Stimulated activated naive CD8-positive, alpha-beta T cell treated with anti-CD3 and anti-CD28 coated beads, Interleukin-15, Interleukin-2, amounts not matched to agents 100 U/mL and 50 U/mL, for 24 hours (primary cell): ENCODE measurements at regions not wholly inside any gene's neighbourhood (a gene's known extent, or its start where the extent isn't known, plus 50 kb on each side); places are given as distances from the start of the nearest gene placed in this dataset.
A peak's percentile ranks its signal among the peaks of the same experiment; 100 is the strongest.

Experiments used
- ATAC-seq: fragments of 150-1000 bp; cut with Tn5 transposase; one replicate; pipeline ENCODE4 v1.10.0; 2021
- DNase-seq: peaks from one replicate; pipeline ENCODE4 v3.0.0; 2021

DNA sequence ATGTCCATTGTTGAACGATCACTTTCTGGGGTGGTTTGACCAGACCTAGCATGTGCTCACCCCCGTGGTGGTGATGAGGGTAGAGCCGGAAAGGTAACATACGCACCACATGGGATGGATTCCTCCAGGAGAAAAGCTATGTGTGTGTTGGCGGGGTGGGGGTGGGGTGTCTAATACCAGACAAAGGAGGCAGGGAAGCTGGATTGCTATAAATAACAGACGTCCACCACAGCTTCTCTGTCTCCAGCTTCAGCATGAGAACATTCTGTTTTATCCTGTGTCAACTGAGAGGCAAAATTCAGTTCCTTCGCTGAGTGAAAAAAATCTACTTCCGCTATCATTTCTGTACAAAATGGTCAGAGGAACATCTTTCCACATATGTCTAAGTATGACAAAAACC, 151.0 kb downstream of the PCSK1 start:
- DNase-seq: no peak
- no peak for ATAC-seq

GRCh38 chr5:96280946-96281393, 152.1 kb downstream of the PCSK1 start:
- DNase-seq (no peak), ATAC-seq (no peak)

DNA sequence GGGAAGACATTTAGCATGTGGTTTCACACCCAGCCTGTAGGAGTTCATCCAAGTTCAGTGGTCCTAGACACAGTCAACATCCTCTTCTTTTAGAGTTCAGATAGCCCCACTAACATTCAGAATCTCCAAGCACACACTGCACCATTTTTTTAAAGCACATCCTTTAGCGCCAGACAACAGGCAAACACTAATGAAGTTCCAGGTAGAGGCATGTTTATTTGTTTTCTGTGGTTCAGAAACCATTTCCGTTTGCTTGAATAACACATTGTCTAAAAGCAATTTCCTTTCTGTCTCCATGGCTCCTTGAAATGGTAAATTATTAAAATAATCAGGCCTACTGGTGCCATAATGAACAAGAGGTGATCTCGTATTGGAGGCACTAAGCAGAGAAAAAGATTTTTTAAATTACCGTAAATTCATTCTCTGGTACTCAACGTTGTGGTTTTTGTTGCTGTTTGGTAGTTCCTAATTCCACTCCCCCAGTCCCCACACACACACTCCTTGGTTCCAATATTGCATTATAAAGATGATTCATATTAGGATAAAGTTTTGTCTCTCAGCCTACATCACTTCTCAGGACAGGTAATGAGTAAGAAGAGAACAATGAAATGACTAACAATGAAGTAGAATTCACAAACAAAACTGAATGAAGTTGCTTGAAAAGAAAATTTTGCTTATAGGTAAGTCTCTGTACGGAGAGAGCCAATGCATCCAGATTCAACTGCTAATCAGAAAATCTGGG, 153.1 kb downstream of the PCSK1 start:
- ATAC-seq (peak; percentile 87), DNase-seq (no peak)

DNA sequence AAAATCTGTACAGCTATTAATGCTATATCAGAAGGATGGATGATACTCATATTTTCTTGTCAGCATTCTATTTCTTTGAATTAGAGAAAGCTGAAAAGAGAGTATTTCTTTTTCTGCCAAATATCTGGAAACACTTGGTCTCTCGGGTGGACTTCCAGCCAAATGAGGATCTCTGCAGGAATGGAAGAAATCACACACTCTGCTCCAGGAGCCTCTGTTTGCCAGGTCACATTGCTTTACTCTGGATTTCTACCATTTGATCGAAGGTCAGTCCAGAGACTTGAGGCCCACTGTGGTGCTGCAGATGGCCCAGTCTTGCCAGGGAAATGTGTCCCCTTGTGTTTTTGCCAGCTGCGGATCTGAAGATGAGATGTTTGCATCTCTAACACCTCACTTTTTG, 154.1 kb downstream of the PCSK1 start:
- ATAC-seq (no peak), DNase-seq (no peak)

DNA sequence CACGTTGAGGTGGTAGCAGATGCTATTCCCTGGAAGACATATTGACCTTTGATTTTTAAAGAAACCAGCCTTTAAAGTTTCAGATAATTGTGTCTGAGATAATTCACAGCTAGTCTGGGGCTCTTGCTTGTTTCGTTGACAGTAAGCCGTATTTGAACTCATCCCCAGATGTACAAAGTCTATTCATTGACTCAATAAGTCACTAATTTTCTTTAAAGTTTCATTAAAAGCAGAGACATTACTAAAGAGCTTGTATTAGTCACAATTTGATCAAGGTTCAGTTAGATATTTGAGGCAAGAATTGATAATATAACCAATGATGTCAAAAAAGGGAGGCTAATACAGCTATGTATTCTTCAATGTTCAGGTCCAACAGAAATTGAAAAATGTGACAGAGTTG, 158.0 kb downstream of the PCSK1 start:
- no peak for ATAC-seq
- no peak for DNase-seq

GRCh38 chr5:96265487-96265886, 167.6 kb downstream of the PCSK1 start:
- ATAC-seq (no peak), DNase-seq (no peak)

DNA sequence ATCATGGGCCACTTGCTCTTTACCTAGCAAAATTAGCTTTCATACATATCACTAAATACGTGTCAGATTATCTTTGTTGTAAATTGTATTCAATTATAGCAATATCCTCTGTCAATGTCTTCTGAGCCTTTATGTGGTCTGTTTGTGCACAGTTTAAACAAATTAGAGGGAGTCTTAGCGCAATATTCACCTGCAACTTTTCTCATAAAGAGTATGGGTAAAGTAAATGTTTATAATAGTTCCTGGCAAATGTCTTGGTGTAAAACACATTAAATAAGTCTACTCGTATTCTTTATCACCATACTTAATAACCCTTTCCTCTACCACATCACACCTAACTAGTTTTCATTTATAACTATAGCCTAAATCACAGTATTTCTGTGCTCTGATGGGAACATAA, 169.0 kb downstream of the PCSK1 start:
- ATAC-seq (no peak), DNase-seq (no peak)

GRCh38 chr5:96262105-96262504, 170.9 kb downstream of the PCSK1 start:
- ATAC-seq: no peak

GRCh38 chr5:96260009-96260408, 173.0 kb downstream of the PCSK1 start:
- no peak for ATAC-seq
- no peak for DNase-seq

More at GRCh38 chr5:96262105-96262504, 170.9 kb downstream of the PCSK1 start:
- no peak for DNase-seq

GRCh38 chr5:96259151-96259772, 173.8 kb downstream of the PCSK1 start:
- DNase-seq: no peak
- ATAC-seq: no peak

- ATAC-seq: no peak
- no peak for DNase-seq
These were observed 174.4 kb downstream of the PCSK1 start for GRCh38 chr5:96258692-96259091.

DNA sequence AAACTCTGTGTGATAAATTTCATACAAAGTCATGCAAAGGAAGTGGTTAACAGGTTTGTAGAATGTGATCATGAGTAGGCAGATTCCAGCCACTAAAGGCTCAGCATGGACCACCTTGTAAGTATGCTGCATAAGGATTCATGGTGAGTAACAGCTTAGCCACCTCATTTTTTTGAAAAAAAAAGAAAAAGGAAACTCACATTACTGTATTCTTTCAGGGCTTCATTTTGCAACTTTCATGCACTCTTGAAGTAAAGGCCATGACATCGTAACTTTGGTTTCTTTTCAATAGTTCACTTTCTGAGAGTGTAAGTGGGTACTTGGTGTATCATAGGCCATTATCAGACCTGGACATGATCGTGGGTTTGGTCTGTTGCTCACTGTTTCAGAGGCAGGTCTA, 175.1 kb downstream of the PCSK1 start:
- ATAC-seq (peak; percentile 73), DNase-seq (no peak)

GRCh38 chr5:96256795-96257470, 176.1 kb downstream of the PCSK1 start:
- DNase-seq (no peak), ATAC-seq (no peak)

DNA sequence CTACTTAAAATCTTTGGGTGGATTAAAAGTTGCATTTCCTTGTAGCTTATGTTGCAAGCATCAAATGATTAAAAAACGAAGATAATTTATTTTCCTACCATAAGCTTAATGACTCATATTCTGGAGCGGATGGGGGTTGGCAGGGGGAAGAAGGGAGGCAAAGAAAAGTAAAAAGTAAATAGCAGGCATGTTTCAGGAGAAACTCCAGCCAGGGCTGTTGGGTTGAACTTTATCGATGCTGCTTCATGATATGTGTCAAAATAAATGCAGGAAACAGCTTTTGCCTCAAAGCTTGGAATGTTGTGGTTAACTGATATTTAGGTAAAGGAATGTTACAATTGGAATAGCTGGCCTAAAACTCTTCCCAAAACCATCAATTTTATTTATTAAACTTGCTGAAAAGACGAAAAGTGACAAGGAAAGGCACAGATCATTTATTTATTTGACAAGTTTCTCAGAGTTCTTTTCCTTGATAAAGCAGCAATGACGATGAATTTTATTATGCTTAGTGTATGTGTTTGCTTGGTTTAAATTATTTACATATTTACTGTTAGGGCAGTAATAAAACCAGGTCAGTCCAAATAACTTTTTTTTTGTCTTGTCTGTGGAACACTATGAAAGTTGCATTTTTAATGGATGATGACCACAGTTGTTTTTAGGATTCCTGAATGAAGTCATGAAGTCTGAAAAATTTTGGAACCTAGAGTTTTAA, 177.9 kb downstream of the PCSK1 start:
- DNase-seq (no peak), ATAC-seq (no peak)

DNA sequence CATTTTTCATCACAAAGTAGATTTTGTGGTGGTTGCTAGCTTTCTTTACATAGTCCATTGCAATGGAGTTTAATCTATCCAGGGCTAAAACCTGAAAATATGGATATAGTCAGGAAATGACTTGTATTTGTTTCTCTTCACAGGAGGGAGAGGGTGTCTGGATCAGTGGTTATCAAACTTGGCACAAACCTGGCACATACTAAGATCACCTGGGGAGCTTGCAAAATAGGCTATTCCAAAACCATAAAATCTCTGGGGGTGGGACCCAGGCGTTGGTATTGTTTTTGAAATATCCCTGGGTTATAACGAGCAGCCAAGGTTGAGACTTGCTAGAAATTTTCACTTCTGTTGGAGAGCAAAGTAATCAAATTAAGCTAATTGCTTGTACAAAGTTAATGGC, 179.9 kb downstream of the PCSK1 start:
- no peak for ATAC-seq

DNA sequence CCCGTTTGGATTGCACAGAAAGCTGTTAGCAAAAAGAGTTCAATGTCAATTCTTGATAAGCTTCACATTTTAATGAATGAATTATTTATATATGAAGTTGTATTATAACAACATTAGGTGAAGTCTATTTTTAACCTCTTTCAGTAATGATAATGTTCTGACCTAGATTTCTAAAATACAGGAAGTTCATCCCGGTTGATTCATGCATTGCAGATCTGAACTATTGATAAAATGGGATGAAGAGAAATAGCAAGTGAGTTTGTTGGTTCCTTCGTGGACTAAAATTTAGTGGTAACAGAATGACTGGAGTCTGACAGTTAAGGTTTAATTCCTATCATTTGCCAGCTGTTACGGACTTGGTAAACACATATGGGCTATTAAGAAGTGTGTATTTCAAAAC, 180.5 kb downstream of the PCSK1 start:
- DNase-seq (no peak), ATAC-seq (no peak)

More for the DNA sequence above, 179.9 kb downstream of the PCSK1 start:
- no peak for DNase-seq

DNA sequence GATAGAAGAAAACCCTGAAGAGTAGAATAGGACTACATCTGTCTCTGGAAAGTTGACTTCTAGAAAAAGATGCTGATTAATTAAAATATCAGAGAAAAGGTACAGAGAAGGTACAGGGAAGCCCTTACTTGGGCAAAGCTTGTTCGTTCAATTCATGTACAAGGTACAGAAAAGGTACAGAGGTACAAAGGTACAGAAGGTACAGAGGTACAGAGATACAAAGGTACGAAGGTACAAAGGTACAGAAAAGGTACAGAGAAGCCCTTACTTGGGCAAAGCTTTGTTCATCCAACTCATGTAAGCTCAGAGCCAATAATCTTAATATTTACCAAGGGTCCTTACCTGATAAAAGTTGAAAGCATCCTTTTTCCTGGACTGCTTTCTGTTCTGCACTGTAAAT, 182.3 kb downstream of the PCSK1 start:
- DNase-seq (no peak), ATAC-seq (no peak)

- DNase-seq (no peak), ATAC-seq (no peak)
These were observed 184.9 kb downstream of the PCSK1 start for GRCh38 chr5:96248131-96248530.

DNA sequence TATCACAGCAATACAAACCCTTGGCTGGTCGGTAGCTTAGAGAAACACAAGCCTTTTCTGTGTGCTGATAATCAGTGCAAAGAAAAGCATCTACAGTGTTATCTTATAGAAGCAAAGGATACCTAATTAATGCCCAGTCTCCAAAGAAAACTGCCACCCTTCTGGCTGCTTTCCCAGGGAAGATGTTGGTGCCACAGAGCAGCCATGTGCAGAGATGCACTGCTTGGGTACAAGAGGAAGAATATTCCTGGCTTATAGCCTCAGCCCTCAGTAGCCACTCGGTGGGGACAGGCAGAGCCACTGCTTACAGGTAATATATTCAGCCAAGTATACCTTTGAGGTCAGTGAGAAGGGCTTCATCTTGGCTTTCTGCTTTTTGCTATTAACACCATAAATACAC, 185.3 kb downstream of the PCSK1 start:
- ATAC-seq (no peak), DNase-seq (no peak)

GRCh38 chr5:96247097-96247701, 185.8 kb downstream of the PCSK1 start:
- DNase-seq: no peak
- no peak for ATAC-seq

DNA sequence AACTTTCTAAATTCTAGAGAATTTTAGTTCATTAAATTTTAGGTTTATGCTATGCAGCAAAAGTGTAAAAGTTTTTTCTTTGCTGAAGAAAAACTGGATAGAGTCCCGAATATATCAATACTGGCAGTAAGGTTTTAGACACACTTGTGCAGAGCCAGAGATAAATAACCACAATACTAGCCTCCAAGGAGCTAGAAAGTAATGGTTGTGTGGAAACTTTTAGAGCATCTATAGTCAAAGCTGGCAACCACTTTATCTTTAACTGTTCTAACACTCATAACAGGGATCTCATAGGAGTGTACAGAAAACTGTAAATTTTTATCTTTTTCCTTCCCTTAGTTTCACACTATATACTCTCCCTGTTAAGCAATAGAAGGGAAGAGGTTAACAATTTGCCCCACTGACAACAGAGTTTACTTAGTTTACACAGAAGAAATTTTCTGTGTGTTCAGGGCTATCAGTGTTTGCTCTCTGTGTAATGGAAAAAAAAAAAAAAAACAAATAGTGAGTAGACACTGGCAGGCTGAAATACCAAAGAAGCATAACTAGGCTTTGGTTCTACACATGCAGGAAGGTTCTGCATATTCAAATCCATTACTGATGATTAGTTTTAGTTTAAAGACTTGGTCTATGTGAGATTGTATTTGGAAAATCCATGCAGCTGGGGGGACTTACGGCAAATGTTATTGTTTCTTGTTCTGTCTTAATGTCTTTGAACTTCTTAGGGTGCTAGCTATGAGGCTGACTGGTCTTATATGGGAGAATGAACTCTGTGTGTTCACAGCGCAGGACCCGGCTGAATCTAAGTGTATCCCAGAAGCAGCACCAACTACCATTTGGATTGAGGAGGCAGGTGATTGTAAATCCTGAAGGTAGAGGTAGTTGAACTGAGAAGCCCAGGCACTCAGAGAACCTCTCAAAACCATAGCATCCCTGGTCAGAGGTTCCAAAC, 187.6 kb downstream of the PCSK1 start:
- no peak for DNase-seq

More for the DNA sequence above, 187.6 kb downstream of the PCSK1 start:
- ATAC-seq: no peak
